Neural crest cell (in vitro differentiated cells): ENCODE measurements at regions not wholly inside any gene's neighbourhood (a gene's known extent, or its start where the extent isn't known, plus 50 kb on each side); places are given as distances from the start of the nearest gene placed in this dataset.

Experiments
- DNase-seq: peaks from one replicate; pipeline ENCODE4 v3.0.0; 2021; ENCODE audit warnings: low read depth, mixed read lengths, low spot score
- H3K27ac Mint-ChIP-seq: one replicate; pipeline ENCODE4 v1.8.0; 2021; ENCODE audit warnings: mild to moderate bottlenecking, mixed read lengths; ENCODE audit not compliant: unreplicated experiment
- H3K27me3 Mint-ChIP-seq: 2 replicates; pipeline ENCODE4 v1.8.0; 2021; ENCODE audit warnings: low read depth, mild to moderate bottlenecking, mixed read lengths
- H3K36me3 Mint-ChIP-seq: 2 replicates; pipeline ENCODE4 v1.8.0; 2021; ENCODE audit warnings: low read depth, mild to moderate bottlenecking, mixed read lengths
- H3K4me1 Mint-ChIP-seq: 2 replicates; pipeline ENCODE4 v1.8.0; 2021; ENCODE audit warnings: mixed read lengths
- H3K4me3 Mint-ChIP-seq: one replicate; pipeline ENCODE4 v1.8.0; 2021; ENCODE audit warnings: mild to moderate bottlenecking, mixed read lengths
- H3K9me3 Mint-ChIP-seq: 2 replicates; pipeline ENCODE4 v1.8.0; 2021; ENCODE audit warnings: mixed read lengths
- CTCF ChIP-seq: fragments of 200-600 bp; sonication (generic); conservative IDR thresholded peaks from 2 replicates; pipeline ENCODE4 v1.5.0; 2021; ENCODE audit warnings: antibody characterized with exemption, mild to moderate bottlenecking

GRCh38 chr14:36451310-36452065, 68.5 kb downstream of the NKX2-1 start:
- TF ChIP-seq CTCF = no peak
- H3K9me3 Mint-ChIP-seq = no peaks in the 10 kb centered on the region
- no peak for DNase-seq
- H3K27me3 Mint-ChIP-seq = peaks cover 91% of the 10 kb centered on the region
- no peak overlapping the region for H3K27ac Mint-ChIP-seq
- no peaks in the 10 kb centered on the region for H3K36me3 Mint-ChIP-seq
- H3K4me3 Mint-ChIP-seq = no peak overlapping the region
- H3K4me1 Mint-ChIP-seq = peaks cover 8% of the 10 kb centered on the region

GRCh38 chr14:36450550-36450949, 69.5 kb downstream of the NKX2-1 start:
- no peaks in the 10 kb centered on the region for H3K36me3 Mint-ChIP-seq
- peaks cover 8% of the 10 kb centered on the region for H3K4me1 Mint-ChIP-seq
- H3K27ac Mint-ChIP-seq = no peak overlapping the region
- peaks cover 93% of the 10 kb centered on the region for H3K27me3 Mint-ChIP-seq
- no peak for DNase-seq
- no peaks in the 10 kb centered on the region for H3K9me3 Mint-ChIP-seq
- H3K4me3 Mint-ChIP-seq = no peak overlapping the region
- no peak for TF ChIP-seq CTCF

GRCh38 chr14:36449903-36450302, 70.1 kb downstream of the NKX2-1 start:
- no peak for TF ChIP-seq CTCF
- DNase-seq = no peak
- Mint-ChIP-seq H3K36me3 (no peaks in the 10 kb centered on the region), H3K4me1 (peaks cover 8% of the 10 kb centered on the region), H3K27me3 (peaks cover 91% of the 10 kb centered on the region), H3K4me3 (no peak overlapping the region), H3K9me3 (no peaks in the 10 kb centered on the region), H3K27ac (no peak overlapping the region)

GRCh38 chr14:36443374-36443773, 76.7 kb downstream of the NKX2-1 start:
- no peak for TF ChIP-seq CTCF
- Mint-ChIP-seq H3K4me3 (no peak overlapping the region), H3K27me3 (peaks cover 95% of the 10 kb centered on the region), H3K9me3 (no peaks in the 10 kb centered on the region), H3K4me1 (peaks cover 16% of the 10 kb centered on the region), H3K36me3 (no peaks in the 10 kb centered on the region), H3K27ac (no peak overlapping the region)
- no peak for DNase-seq

- no peak overlapping the region for H3K27ac Mint-ChIP-seq
- H3K27me3 Mint-ChIP-seq = peaks cover 97% of the 10 kb centered on the region
- no peak for DNase-seq
- H3K4me3 Mint-ChIP-seq = no peak overlapping the region
- H3K4me1 Mint-ChIP-seq = peaks cover 16% of the 10 kb centered on the region
- no peak for TF ChIP-seq CTCF
- no peaks in the 10 kb centered on the region for H3K36me3 Mint-ChIP-seq
- no peaks in the 10 kb centered on the region for H3K9me3 Mint-ChIP-seq
Observed at GRCh38 chr14:36442824-36443241, 77.2 kb downstream of the NKX2-1 start.
